Epithelial cell of proximal tubule (primary cell): ENCODE measurements at regions not wholly inside any gene's neighbourhood (a gene's known extent, or its start where the extent isn't known, plus 50 kb on each side); places are given as distances from the start of the nearest gene placed in this dataset.

Experiments
- DNase-seq: peaks from one replicate; pipeline ENCODE4 v3.0.0-alpha.2; 2011; ENCODE audit warnings: low read depth
- H3K4me3 ChIP-seq: 2 replicates; pipeline ENCODE4 v1.5.1; 2011; ENCODE audit warnings: low read depth, mild to moderate bottlenecking, low read length
- TF ChIP-seq, protein P1 (sequence below): conservative IDR thresholded peaks from 2 replicates; pipeline ENCODE4 v1.5.1; 2012; ENCODE audit warnings: low read depth, mild to moderate bottlenecking, low read length

GRCh38 chr22:49608228-49608627, 219.4 kb downstream of the BRD1 start:
- no peak for DNase-seq
- no peak overlapping the region for H3K4me3 ChIP-seq
- TF ChIP-seq, protein P1, sequence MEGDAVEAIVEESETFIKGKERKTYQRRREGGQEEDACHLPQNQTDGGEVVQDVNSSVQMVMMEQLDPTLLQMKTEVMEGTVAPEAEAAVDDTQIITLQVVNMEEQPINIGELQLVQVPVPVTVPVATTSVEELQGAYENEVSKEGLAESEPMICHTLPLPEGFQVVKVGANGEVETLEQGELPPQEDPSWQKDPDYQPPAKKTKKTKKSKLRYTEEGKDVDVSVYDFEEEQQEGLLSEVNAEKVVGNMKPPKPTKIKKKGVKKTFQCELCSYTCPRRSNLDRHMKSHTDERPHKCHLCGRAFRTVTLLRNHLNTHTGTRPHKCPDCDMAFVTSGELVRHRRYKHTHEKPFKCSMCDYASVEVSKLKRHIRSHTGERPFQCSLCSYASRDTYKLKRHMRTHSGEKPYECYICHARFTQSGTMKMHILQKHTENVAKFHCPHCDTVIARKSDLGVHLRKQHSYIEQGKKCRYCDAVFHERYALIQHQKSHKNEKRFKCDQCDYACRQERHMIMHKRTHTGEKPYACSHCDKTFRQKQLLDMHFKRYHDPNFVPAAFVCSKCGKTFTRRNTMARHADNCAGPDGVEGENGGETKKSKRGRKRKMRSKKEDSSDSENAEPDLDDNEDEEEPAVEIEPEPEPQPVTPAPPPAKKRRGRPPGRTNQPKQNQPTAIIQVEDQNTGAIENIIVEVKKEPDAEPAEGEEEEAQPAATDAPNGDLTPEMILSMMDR = no peak

- TF ChIP-seq, protein P1 = no peak
- no peak overlapping the region for H3K4me3 ChIP-seq
- no peak for DNase-seq
Observed at GRCh38 chr22:49607821-49608220, 219.9 kb downstream of the BRD1 start.

GRCh38 chr22:49606562-49607290, 220.9 kb downstream of the BRD1 start:
- TF ChIP-seq, protein P1 = no peak
- no peak for DNase-seq
- no peak overlapping the region for H3K4me3 ChIP-seq

GRCh38 chr22:49604732-49605302, 222.9 kb downstream of the BRD1 start:
- TF ChIP-seq, protein P1 = no peak
- no peak overlapping the region for H3K4me3 ChIP-seq
- DNase-seq = no peak

DNA sequence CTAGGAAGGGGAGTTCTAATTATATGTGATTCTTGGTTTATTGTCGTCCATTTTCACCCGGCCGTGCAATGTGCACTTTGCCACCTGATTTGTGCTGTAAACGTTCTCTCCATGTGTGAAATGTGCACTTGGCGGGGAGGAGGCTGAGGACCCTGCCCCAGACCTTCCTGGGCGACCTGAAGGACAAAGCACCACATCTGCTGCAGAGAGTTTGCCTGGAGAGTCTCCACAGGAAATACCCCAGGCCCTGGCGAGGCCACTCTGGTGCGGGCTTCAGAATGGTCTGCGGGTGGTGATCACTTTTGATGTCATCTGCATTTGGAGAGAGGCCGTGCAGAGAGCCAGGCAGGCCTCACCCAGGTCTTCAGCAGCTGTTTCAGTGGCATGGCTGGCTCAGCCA, 224.7 kb downstream of the BRD1 start:
- no peak for DNase-seq

DNA sequence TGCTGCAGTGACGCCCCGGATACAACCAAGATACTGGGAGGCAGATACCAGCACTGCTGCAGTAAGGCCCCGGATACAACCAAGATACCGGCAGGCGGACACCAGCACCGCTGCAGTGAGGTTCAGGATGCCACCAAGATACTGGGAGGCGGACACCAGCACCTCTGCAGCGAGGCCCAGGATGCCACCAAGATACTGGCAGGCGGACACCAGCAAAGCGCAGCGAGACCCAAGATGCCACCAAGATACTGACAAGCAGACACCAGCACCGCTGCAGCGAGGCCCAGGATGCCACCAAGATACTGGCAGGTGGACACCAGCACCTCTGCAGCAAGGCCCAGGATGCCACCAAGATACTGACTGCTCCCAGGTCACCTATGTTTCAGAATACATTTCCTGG, 225.2 kb downstream of the BRD1 start:
- DNase-seq = no peak
- no peak overlapping the region for H3K4me3 ChIP-seq
- TF ChIP-seq, protein P1 = no peak

More for the DNA sequence above, 224.7 kb downstream of the BRD1 start:
- TF ChIP-seq, protein P1 = no peak
- H3K4me3 ChIP-seq = no peak overlapping the region
